ENCODE measurements at regions not wholly inside any gene's neighbourhood (a gene's known extent, or its start where the extent isn't known, plus 50 kb on each side); places are given as distances from the start of the nearest gene placed in this dataset.

GRCh38 chr15:69592954-69593353 lies 140.3 kb downstream of the RPLP1 start:
- Histone ChIP-seq H2BK120ac (ENCODE audit: low read depth, low read length) (no peak overlapping the region), H4K8ac (ENCODE audit: low read depth in 2 of 2, low read length in 2 of 2) (no peak overlapping the region), H2BK5ac (ENCODE audit: low read depth, low read length, poor library complexity, severe bottlenecking) (no peak overlapping the region), H2AK5ac (ENCODE audit: low read depth, low read length) (no peak overlapping the region), H3K23ac (ENCODE audit: low read depth, low read length) (no peak overlapping the region), H3K9ac (ENCODE audit: low read depth, low read length) (no peak overlapping the region), H3K36me3 (ENCODE audit: control insufficient read depth, insufficient read depth, low read length) (no peaks in the 10 kb centered on the region), H3K18ac (ENCODE audit: low read depth, low read length) (no peak overlapping the region), H2AFZ (replicated peaks; ENCODE audit: low read length, poor library complexity) (no peak overlapping the region), H2AK9ac (replicated peaks; ENCODE audit: low read depth, low read length, poor library complexity) (no peak overlapping the region), H3K4me1 (ENCODE audit: control insufficient read depth, insufficient read depth, low read length) (no peaks in the 10 kb centered on the region; the same call in 1 of the 2 replicates), H3K9me1 (ENCODE audit: insufficient read depth, low read length) (no peaks in the 10 kb centered on the region), H3K4me3 (ENCODE audit: insufficient read depth, low read depth, low read length) (no peak overlapping the region), H4K91ac (ENCODE audit: insufficient read depth, low read depth, low read length) (no peak overlapping the region), H3K27me3 (ENCODE audit: control insufficient read depth, insufficient read depth, low read length) (peaks cover 56% of the 10 kb centered on the region), H3K79me1 (ENCODE audit: low read depth in 1 of 2, low read length in 2 of 2) (no peaks in the 10 kb centered on the region), H3K4ac (ENCODE audit: low read depth, low read length) (no peak overlapping the region), H3K9me3 (ENCODE audit: control insufficient read depth, insufficient read depth, low read length) (peaks cover 3% of the 10 kb centered on the region), H3K27ac (ENCODE audit: insufficient read depth, low read length) (no peak overlapping the region), H3K56ac (ENCODE audit: extremely low read depth, insufficient read depth, low read length) (no peak overlapping the region), H3K14ac (replicated peaks; ENCODE audit: low read depth, low read length) (no peak overlapping the region), H2BK20ac (ENCODE audit: low read depth, low read length) (no peak overlapping the region), H2BK15ac (ENCODE audit: low read depth, low read length) (no peak overlapping the region), H3K4me2 (ENCODE audit: low read depth, low read length) (no peak overlapping the region), H4K20me1 (ENCODE audit: insufficient read depth, low read length) (no peaks in the 10 kb centered on the region), H4K5ac (ENCODE audit: low read depth, low read length) (no peak overlapping the region)
- ChIA-PET POLR2A (ENCODE audit: unreplicated experiment) (no interaction called here), CTCF (no interaction called here)
- dilution Hi-C loops (cut with HindIII; ENCODE audit: low sequenced_read_pairs, unreplicated experiment), result no loop called here
- intact Hi-C loops (cut with micrococcal nuclease), result no loop called here
- no peak for DNase-seq
- in situ Hi-C loops (cut with MboI; ENCODE audit: low sequenced_read_pairs), result no loop called here
- no TSS peak for BruUV-seq (replicated peaks)
- 100% methylated on average over 1 of the region's 2 CpGs; no CpG with 5 or more reads in 1 of the 2 experiments for WGBS, 2 experiments (ENCODE audit: extremely low coverage in 2 of 2, insufficient read length in 1 of 2)
- TF ChIP-seq USF2 (IDR thresholded peaks at IDR 0.05; ENCODE audit: low read depth, low read length), result no peak
- TF ChIP-seq CTCF (conservative IDR thresholded peaks at IDR 0.05; ENCODE audit: low read depth, low read length), result no peak
- no peak for TF ChIP-seq RCOR1 (IDR thresholded peaks at IDR 0.05; ENCODE audit: insufficient replicate concordance, low read length)
- TF ChIP-seq CHD1 (IDR thresholded peaks at IDR 0.05; ENCODE audit: low read depth, low read length), result no peak
- TF ChIP-seq FOS (IDR thresholded peaks at IDR 0.05; ENCODE audit: low read depth, low read length), result no peak
- no peak for TF ChIP-seq RAD21 (IDR thresholded peaks at IDR 0.05; ENCODE audit: low read length)
- no peak for TF ChIP-seq CEBPB (IDR thresholded peaks at IDR 0.05; ENCODE audit: low read depth, low read length)
- no peak for ATAC-seq (ENCODE audit: low read depth)
